MM.1S (cell line): ENCODE measurements at regions not wholly inside any gene's neighbourhood (a gene's known extent, or its start where the extent isn't known, plus 50 kb on each side); places are given as distances from the start of the nearest gene placed in this dataset.

Source experiments
- DNase-seq: peaks from one replicate; pipeline ENCODE4 v3.0.0-alpha.2; 2015
- H2AFZ ChIP-seq: fragments of 300-600 bp; sonication (generic); 2 replicates; pipeline ENCODE4 v1.6.0; 2016; ENCODE audit warnings: antibody characterized with exemption, low read length
- H3F3A ChIP-seq: fragments of 300-600 bp; sonication (generic); 2 replicates; pipeline ENCODE4 v1.6.1; 2016; ENCODE audit warnings: mild to moderate bottlenecking, antibody characterized with exemption, low read length, moderate library complexity, mixed read lengths; ENCODE audit not compliant: insufficient read depth
- H3K27ac ChIP-seq: fragments of 300-600 bp; sonication (generic); 2 replicates; pipeline ENCODE4 v1.5.1; 2016; ENCODE audit warnings: mild to moderate bottlenecking, low read length
- H3K27me3 ChIP-seq: fragments of 300-600 bp; sonication (generic); replicated peaks from 2 replicates; pipeline ENCODE4 v1.6.0; 2016; ENCODE audit warnings: low read length; ENCODE audit not compliant: insufficient read depth
- H3K36me3 ChIP-seq: fragments of 300-600 bp; sonication (generic); replicated peaks from 2 replicates; pipeline ENCODE4 v1.6.1; 2016; ENCODE audit warnings: mild to moderate bottlenecking, low read length, mixed read lengths; ENCODE audit not compliant: insufficient read depth
- H3K4me1 ChIP-seq: fragments of 300-600 bp; sonication (generic); 2 replicates; pipeline ENCODE4 v1.6.1; 2016; ENCODE audit warnings: low read length, mixed read lengths
- H3K4me2 ChIP-seq: fragments of 300-600 bp; sonication (generic); 2 replicates; pipeline ENCODE4 v1.6.0; 2016; ENCODE audit warnings: low read depth, low read length
- H3K4me3 ChIP-seq: fragments of 300-600 bp; sonication (generic); 2 replicates; pipeline ENCODE4 v1.5.1; 2016; ENCODE audit warnings: low read length, mixed read lengths
- H3K79me2 ChIP-seq: fragments of 300-600 bp; sonication (generic); 2 replicates; pipeline ENCODE4 v1.6.1; 2016; ENCODE audit warnings: mixed run types, low read length, mixed read lengths
- H3K9ac ChIP-seq: fragments of 300-600 bp; sonication (generic); 2 replicates; pipeline ENCODE4 v1.6.1; 2016; ENCODE audit warnings: low read length, mixed read lengths
- H3K9me2 ChIP-seq: fragments of 300-600 bp; sonication (generic); replicated peaks from 2 replicates; pipeline ENCODE4 v1.6.1; 2016; ENCODE audit warnings: mild to moderate bottlenecking, low read length, mixed read lengths; ENCODE audit not compliant: insufficient read depth
- H3K9me3 ChIP-seq: fragments of 300-600 bp; sonication (generic); replicated peaks from 2 replicates; pipeline ENCODE4 v1.6.1; 2016; ENCODE audit warnings: mild to moderate bottlenecking, low read length, mixed read lengths; ENCODE audit not compliant: insufficient read depth
- H4K20me1 ChIP-seq: fragments of 300-600 bp; sonication (generic); 2 replicates; pipeline ENCODE4 v1.6.1; 2016; ENCODE audit warnings: mild to moderate bottlenecking, low read length, moderate library complexity, mixed read lengths; ENCODE audit not compliant: insufficient read depth
- CTCF ChIP-seq: fragments of 300-600 bp; sonication (generic); IDR thresholded peaks from 2 replicates; pipeline ENCODE4 v1.5.1; 2016; ENCODE audit warnings: antibody characterized with exemption, low read length, mixed read lengths
- EZH2 ChIP-seq: fragments of 300-600 bp; sonication (generic); optimal IDR thresholded peaks from 2 replicates; pipeline ENCODE3; 2017; ENCODE audit warnings: low read depth, mild to moderate bottlenecking, antibody characterized with exemption, low read length, mixed read lengths
- EZH2phosphoT487 ChIP-seq: fragments of 300-600 bp; sonication (generic); IDR thresholded peaks from 2 replicates; pipeline ENCODE4 v1.6.1; 2018; ENCODE audit warnings: antibody characterized with exemption, low read length

- H3K79me2 ChIP-seq = no peaks in the 10 kb centered on the region
- peaks cover 10% of the 10 kb centered on the region for H3K27me3 ChIP-seq
- no peak for DNase-seq
- no peaks in the 10 kb centered on the region for H4K20me1 ChIP-seq
- H3K27ac ChIP-seq = no peak overlapping the region
- H3K4me3 ChIP-seq = no peak overlapping the region
- no peak overlapping the region for H3K9ac ChIP-seq
- H2AFZ ChIP-seq = no peak overlapping the region
- H3F3A ChIP-seq = no peaks in the 10 kb centered on the region
- H3K36me3 ChIP-seq = no peaks in the 10 kb centered on the region
- TF ChIP-seq CTCF (no peak), EZH2phosphoT487 (no peak), EZH2 (no peak)
- no peaks in the 10 kb centered on the region for H3K4me1 ChIP-seq
- H3K4me2 ChIP-seq = no peak overlapping the region
- H3K9me3 ChIP-seq = no peaks in the 10 kb centered on the region
- no peaks in the 10 kb centered on the region for H3K9me2 ChIP-seq
Observed at GRCh38 chr5:179408611-179409010, 63.4 kb upstream of the ADAMTS2 start.

- Histone ChIP-seq H3K4me3 (no peak overlapping the region), H3K4me1 (no peaks in the 10 kb centered on the region), H3K9me2 (no peaks in the 10 kb centered on the region), H3F3A (no peaks in the 10 kb centered on the region), H3K79me2 (no peaks in the 10 kb centered on the region), H2AFZ (no peak overlapping the region), H3K36me3 (no peaks in the 10 kb centered on the region), H3K27ac (no peak overlapping the region), H3K9ac (no peak overlapping the region), H3K9me3 (no peaks in the 10 kb centered on the region), H4K20me1 (no peaks in the 10 kb centered on the region), H3K27me3 (peaks cover 10% of the 10 kb centered on the region), H3K4me2 (no peak overlapping the region)
- no peak for DNase-seq
- TF ChIP-seq CTCF (no peak), EZH2phosphoT487 (no peak)
Observed at GRCh38 chr5:179407191-179408175, 62.2 kb upstream of the ADAMTS2 start.

GRCh38 chr5:179406031-179406961 is 61.0 kb upstream of the ADAMTS2 start:
- H3K9me3 ChIP-seq = no peaks in the 10 kb centered on the region; the same call in 1 of the 2 replicates
- H3K9me2 ChIP-seq = no peaks in the 10 kb centered on the region
- H3K27me3 ChIP-seq = peaks cover 10% of the 10 kb centered on the region
- H3K36me3 ChIP-seq = no peaks in the 10 kb centered on the region
- DNase-seq = no peak
- no peaks in the 10 kb centered on the region for H3F3A ChIP-seq
- H3K4me2 ChIP-seq = no peak overlapping the region
- no peaks in the 10 kb centered on the region for H4K20me1 ChIP-seq
- H2AFZ ChIP-seq = no peak overlapping the region
- H3K27ac ChIP-seq = no peak overlapping the region
- TF ChIP-seq EZH2 = no peak
- no peak for TF ChIP-seq EZH2phosphoT487
- TF ChIP-seq CTCF = no peak
- H3K4me1 ChIP-seq = no peaks in the 10 kb centered on the region
- H3K4me3 ChIP-seq = no peak overlapping the region
- no peaks in the 10 kb centered on the region for H3K79me2 ChIP-seq
- no peak overlapping the region for H3K9ac ChIP-seq
